ENCODE measurements at regions not wholly inside any gene's neighbourhood (a gene's known extent, or its start where the extent isn't known, plus 50 kb on each side); places are given as distances from the start of the nearest gene placed in this dataset.
A peak's percentile ranks its signal among the peaks of the same experiment; 100 is the strongest.
"Not testable (repeated sequence)": the region's sequence is repeated elsewhere in the genome, so short reads cannot be mapped to it uniquely, and the experiment has no call there.

DNA sequence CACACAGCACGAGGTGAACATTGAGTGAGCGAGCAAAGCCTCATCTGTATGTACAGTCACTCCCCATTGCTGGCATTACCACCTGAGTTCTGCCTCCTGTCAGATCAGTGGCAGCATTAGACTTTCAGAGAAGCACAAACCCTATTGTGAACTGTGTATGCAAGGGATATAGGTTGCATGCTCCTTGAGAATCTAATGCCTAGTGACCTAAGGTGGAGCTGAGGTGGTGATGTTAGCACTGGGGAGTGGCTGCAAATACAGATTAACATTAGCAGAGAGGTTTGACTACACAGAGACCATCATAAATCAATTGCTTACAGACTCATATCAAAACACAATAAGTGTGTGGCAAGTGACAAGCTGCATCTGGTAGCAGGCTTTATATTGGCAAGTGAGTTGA, 262.5 kb upstream of the ANO5 start:
- DNase-seq, result no peak

- DNase-seq, result no peak
Observed at GRCh38 chr11:21931436-21932101, 261.3 kb upstream of the ANO5 start.

DNA sequence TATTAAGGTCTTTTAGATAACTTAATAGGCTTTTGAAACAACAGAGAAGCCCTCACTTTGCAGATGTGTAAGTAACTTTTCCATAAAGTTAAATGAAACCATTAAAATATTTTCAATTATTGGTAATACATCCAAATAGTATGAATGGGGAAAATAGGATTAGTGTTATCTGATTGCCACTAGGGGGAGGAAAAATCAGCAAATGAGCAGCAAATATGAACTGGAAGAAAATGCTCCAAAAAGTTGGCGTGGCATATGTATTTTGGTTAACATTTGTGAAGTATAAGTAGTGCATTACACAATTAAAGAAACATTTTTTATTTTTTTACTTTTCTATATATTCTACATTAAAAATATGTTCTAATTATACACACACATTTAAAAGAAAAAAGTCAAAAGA, 259.8 kb upstream of the ANO5 start:
- DNase-seq, result peak; percentile 10

DNA sequence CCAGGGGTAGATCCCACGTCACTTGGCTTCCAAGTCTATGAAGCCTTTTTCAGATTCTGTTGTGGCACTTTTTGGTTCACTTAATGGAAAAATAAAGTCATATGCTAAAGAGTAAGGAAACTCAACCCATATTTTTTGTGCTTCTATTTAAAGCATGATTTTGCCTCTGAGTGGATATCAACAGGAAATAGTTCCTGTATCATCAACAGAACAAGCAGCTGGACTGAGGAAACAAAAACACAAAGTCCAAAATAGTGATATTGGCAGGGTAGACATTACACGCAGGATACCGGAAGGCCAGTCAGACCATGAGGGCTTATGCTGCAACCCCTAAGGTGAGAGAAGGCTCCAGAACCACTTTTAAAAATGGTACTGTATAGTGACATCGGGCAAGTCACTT, 248.3 kb upstream of the ANO5 start:
- no peak for DNase-seq

- no peak for DNase-seq
Observed at GRCh38 chr11:21948876-21949275, 244.0 kb upstream of the ANO5 start.

GRCh38 chr11:21949763-21950413, 243.0 kb upstream of the ANO5 start:
- no peak for DNase-seq

- DNase-seq, result no peak
Observed at GRCh38 chr11:21963013-21963412, 229.9 kb upstream of the ANO5 start.

DNA sequence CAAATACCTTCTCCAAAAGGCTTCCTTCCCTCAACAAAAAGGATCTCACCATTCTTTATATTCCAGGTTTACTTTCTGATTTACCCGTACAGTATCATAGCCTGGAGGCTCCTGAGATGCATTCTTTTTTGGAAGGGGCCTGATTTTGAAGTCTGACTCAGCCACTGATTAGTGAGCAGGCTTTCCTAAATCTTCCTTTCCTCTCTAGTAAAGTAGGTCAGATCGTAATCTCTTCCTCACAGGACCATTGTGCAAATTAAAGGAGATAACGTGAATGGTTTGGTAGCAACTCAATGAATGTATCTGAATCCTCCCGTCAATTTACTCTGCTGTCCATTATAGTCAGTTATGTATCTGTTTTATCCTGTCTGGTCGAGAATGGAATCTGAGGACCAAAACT, 227.7 kb upstream of the ANO5 start:
- no peak for DNase-seq

DNA sequence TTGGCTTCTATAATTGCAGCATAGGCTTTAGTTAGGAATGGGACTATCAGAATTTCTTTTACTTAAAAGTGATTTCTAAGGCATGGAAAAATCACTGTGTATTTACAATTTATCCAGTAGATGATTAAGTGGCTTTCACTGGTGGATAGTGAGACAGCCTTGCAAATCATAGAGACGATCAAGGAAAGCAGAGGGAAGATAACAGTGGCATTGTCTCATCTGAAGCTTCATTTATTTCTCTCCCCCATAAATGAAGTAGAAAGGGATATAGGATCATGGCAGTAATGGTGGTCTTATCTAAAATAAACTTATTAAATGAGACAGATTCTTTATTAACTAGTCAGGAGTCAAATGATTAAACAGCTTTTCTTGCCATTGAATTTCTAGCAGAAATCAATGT, 224.2 kb upstream of the ANO5 start:
- DNase-seq, result no peak

- no peak for DNase-seq
Observed at GRCh38 chr11:21969841-21970240, 223.0 kb upstream of the ANO5 start.

DNA sequence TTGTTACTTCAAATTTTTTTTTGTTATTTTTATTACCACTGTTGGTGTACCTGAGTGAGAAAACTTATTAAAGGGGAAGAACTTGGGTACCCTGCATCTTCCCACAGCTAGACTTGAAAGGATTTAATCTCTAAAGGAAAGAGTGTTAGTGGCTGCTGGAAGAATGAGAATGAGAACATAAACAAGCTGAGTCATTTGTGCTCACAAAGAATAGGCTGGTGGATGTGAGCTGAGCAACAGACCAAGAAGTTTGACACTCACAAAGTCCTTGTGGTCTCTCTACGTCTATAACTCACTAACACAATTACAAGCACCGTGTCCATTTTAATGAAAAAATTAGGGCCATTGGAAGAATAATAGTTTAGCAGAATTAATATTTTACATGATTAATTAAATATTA, 217.6 kb upstream of the ANO5 start:
- DNase-seq, result no peak

DNA sequence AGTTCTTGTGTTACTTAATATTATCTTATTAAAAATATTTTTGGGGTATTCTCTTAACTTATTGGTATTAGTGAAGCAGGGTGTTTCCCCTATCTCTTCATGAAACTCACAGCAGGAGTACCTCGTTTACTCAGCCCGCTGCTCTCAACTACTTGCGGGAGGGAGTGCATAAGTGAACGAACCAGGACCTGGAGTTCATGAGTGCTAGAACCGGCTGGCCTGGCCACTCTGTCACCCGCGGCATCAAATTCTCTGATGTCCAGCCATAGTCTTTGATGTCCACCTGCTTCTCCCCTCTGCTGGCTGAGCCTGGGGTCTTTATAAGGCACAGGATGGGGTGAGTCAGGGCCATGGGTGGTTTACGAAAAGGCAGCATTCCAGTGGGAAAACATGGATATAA, 216.7 kb upstream of the ANO5 start:
- no peak for DNase-seq

- DNase-seq, result no peak
Observed at GRCh38 chr11:21983431-21983830, 209.5 kb upstream of the ANO5 start.

DNA sequence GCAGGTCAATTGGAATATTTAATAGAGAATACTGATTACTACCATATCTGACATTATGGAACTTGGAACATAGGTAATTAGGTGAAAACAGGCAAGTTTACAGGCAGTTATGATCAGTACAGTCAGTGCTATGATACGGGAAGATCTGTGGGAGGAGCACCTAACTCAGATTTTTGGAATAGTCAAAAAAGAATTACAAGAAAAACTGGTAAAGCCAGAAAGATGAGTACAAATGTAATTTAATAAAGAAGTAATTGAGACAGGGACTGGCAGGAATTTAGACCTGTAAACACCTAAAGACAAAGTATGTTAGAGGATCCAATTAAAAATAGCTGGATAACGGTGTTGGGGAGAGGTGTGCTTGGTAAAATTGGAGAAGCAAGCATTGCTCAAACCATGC, 206.5 kb upstream of the ANO5 start:
- no peak for DNase-seq

DNA sequence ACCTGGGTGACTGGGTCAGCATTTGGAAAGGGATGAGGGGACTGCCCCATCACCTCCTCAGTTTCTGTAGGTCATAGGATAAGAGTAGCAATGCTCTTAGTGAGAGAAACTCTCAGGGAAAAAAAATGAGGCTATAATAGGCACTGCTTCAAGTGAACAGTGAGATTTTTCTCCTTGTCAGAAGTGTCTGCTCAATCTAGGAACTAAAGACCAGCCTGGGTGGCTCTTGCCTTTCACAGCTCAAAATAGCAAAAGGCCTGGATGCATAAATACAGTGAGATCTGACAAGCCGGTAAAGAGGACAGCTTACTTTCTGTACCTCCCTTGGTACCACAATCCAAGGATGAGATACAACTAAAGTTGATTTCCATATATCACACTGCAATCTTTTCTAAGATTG, 205.6 kb upstream of the ANO5 start:
- no peak for DNase-seq

- DNase-seq, result peak; percentile 74
Observed at GRCh38 chr11:21988477-21988876, 204.4 kb upstream of the ANO5 start.

- not testable (repeated sequence) for DNase-seq
Observed at GRCh38 chr11:22001803-22002202, 191.1 kb upstream of the ANO5 start.

DNA sequence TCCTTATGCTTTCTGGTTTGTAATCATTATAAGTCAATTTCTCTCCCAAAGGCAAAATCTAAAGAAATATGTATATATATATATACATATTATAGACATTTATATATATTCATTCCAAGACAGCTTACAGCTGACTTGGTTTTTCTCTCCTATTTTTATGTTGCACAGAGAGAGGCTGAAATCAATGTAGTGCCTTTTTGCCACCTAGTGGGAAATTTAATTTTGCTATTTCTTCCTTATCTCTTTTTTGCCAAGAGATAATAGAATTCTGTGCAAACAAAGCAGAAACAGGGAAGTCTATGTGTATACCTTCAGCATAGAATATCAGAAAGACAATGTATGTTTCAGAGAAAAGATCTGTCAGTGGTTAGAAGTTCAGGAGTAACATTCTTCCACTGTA, 186.0 kb upstream of the ANO5 start:
- DNase-seq, result no peak

DNA sequence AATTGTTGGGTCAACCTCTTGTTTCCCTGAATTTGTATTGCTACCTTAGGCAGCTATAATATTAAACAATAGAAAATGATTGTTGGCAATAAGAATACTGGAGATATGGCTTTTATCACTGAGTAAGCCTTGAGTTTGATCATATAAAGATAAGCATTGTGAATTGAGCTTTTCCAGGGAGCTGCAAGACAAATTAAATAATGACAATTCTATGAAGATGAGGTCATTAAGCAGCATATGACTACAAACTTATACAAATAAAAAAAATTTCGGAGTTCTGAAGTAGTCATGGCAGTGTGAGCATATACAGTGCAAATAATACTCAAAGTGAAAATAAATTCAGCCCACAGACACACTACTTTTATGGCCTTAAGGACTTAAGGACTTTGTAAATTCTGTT, 161.1 kb upstream of the ANO5 start:
- DNase-seq, result no peak

- no peak for DNase-seq
Observed at GRCh38 chr11:22037505-22037904, 155.4 kb upstream of the ANO5 start.

GRCh38 chr11:22041039-22041438, 151.8 kb upstream of the ANO5 start:
- no peak for DNase-seq

GRCh38 chr11:22042081-22042480, 150.8 kb upstream of the ANO5 start:
- no peak for DNase-seq

- DNase-seq, result no peak
Observed at GRCh38 chr11:22044126-22044525, 148.8 kb upstream of the ANO5 start.

DNA sequence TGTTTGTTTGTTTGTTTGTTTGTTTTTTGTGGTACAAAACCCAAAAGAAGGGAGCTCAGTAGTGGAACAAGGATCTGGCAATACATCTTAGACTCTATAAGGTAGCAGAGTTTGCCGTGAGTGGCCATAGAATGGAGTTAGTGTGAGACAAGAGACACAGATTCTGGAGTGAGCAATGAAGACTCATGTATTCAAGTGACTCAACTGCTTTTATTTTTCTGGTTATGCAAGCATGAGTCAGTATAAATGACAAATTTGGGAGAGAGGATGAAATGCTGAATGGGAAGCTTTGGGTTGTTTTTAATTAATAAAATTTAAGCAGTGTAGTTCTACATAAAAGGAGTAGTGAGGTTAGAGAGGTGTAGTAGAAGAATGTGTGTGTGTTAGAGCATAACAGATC, 143.6 kb upstream of the ANO5 start:
- DNase-seq, result no peak

DNA sequence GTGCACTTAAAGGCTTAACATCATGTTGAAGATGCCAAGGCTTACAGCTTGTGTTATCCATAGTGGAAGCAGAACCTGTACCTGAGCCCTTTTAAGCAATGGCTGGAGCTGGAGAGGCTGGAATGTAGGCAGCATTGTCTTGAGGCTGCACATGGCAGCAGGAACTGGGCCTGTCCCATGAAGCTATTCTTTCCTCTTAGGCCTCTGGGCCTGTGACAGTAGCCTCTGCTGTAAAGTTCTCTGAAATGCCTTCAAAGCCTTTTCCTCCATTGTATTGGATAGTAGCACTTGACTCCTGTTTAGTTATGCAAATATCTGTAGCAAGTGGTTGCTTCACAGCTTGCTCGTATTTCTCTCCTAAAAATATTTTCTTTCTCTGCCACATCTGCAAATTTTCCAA, 127.4 kb upstream of the ANO5 start:
- DNase-seq, result no peak
